Epithelial cell of esophagus (primary cell): ENCODE measurements at regions not wholly inside any gene's neighbourhood (a gene's known extent, or its start where the extent isn't known, plus 50 kb on each side); places are given as distances from the start of the nearest gene placed in this dataset.

Source experiments
- DNase-seq: peaks from one replicate; pipeline ENCODE4 v3.0.0; 2010; ENCODE audit warnings: low read depth
- H3K4me3 ChIP-seq: 2 replicates; pipeline ENCODE4 v1.5.1; 2011; ENCODE audit warnings: mild to moderate bottlenecking, low read length, control low read depth
- CTCF ChIP-seq: IDR thresholded peaks from 2 replicates; pipeline ENCODE4 v1.5.1; 2011; ENCODE audit warnings: low read depth, mild to moderate bottlenecking, low read length, control low read depth, inconsistent platforms; ENCODE audit not compliant: insufficient read depth; ENCODE audit errors: missing control alignments

GRCh38 chr15:31525988-31526665 lies 199.5 kb downstream of the KLF13 start:
- TF ChIP-seq CTCF: no peak
- DNase-seq: no peak
- H3K4me3 ChIP-seq: no peak overlapping the region

GRCh38 chr15:31526916-31527690 lies 200.5 kb downstream of the KLF13 start:
- no peak overlapping the region for H3K4me3 ChIP-seq
- TF ChIP-seq CTCF: no peak
- DNase-seq: no peak

- no peak overlapping the region for H3K4me3 ChIP-seq
- no peak for TF ChIP-seq CTCF
- no peak for DNase-seq
Observed at GRCh38 chr15:31528846-31529245, 202.2 kb downstream of the KLF13 start.

- no peak for TF ChIP-seq CTCF
- H3K4me3 ChIP-seq: no peak overlapping the region
- DNase-seq: no peak
Observed at GRCh38 chr15:31537770-31538592, 211.3 kb downstream of the KLF13 start.

- no peak overlapping the region for H3K4me3 ChIP-seq
- DNase-seq: no peak
- no peak for TF ChIP-seq CTCF
Observed at GRCh38 chr15:31540633-31541032, 214.0 kb downstream of the KLF13 start.

- TF ChIP-seq CTCF: no peak
- H3K4me3 ChIP-seq: no peak overlapping the region
- DNase-seq: no peak
Observed at GRCh38 chr15:31544361-31544760, 217.7 kb downstream of the KLF13 start.
